ENCODE measurements at regions not wholly inside any gene's neighbourhood (a gene's known extent, or its start where the extent isn't known, plus 50 kb on each side); places are given as distances from the start of the nearest gene placed in this dataset.

- Histone ChIP-seq H3K27me3 (ENCODE audit: low read length) (no peaks in the 10 kb centered on the region), H3K4me1 (ENCODE audit: low read length) (no peaks in the 10 kb centered on the region), H4K20me1 (ENCODE audit: insufficient read depth, low read depth, low read length) (no peaks in the 10 kb centered on the region), H3K79me2 (ENCODE audit: low read length) (no peaks in the 10 kb centered on the region), H3K9me3 (ENCODE audit: low read length) (peaks cover 37% of the 10 kb centered on the region), H3K9me2 (replicated peaks; ENCODE audit: insufficient read depth, low read length) (no peaks in the 10 kb centered on the region), H3K9ac (ENCODE audit: low read length) (no peak overlapping the region), H2AFZ (ENCODE audit: low read length) (no peak overlapping the region), H3K4me2 (ENCODE audit: low read depth, low read length, poor library complexity, severe bottlenecking) (no peak overlapping the region), H3K27ac (ENCODE audit: low read length) (no peak overlapping the region), H3K36me3 (ENCODE audit: insufficient read depth, low read length) (no peaks in the 10 kb centered on the region), H3K4me3 (ENCODE audit: low read length) (no peak overlapping the region)
- DNase-seq = no peak
These were observed 736.6 kb upstream of the SEL1L start for GRCh38 chr14:82270286-82270685.

GRCh38 chr14:82298811-82299210 lies 765.2 kb upstream of the SEL1L start:
- Histone ChIP-seq H3K9ac (ENCODE audit: low read length) (no peak overlapping the region), H4K20me1 (ENCODE audit: insufficient read depth, low read depth, low read length) (no peaks in the 10 kb centered on the region), H3K36me3 (ENCODE audit: insufficient read depth, low read length) (no peaks in the 10 kb centered on the region), H3K27ac (ENCODE audit: low read length) (no peak overlapping the region), H3K79me2 (ENCODE audit: low read length) (no peaks in the 10 kb centered on the region), H3K4me3 (ENCODE audit: low read length) (no peak overlapping the region), H3K9me2 (replicated peaks; ENCODE audit: insufficient read depth, low read length) (no peaks in the 10 kb centered on the region), H3K4me2 (ENCODE audit: low read depth, low read length, poor library complexity, severe bottlenecking) (no peak overlapping the region), H2AFZ (ENCODE audit: low read length) (no peak overlapping the region), H3K4me1 (ENCODE audit: low read length) (no peaks in the 10 kb centered on the region), H3K27me3 (ENCODE audit: low read length) (no peaks in the 10 kb centered on the region), H3K9me3 (ENCODE audit: low read length) (peaks cover 71% of the 10 kb centered on the region)
- no peak for DNase-seq

- H2AFZ ChIP-seq (ENCODE audit: low read length) = no peak overlapping the region
- H3K4me2 ChIP-seq (ENCODE audit: low read depth, low read length, poor library complexity, severe bottlenecking) = no peak overlapping the region
- H4K20me1 ChIP-seq (ENCODE audit: insufficient read depth, low read depth, low read length) = no peaks in the 10 kb centered on the region
- peaks cover 56% of the 10 kb centered on the region for H3K9me3 ChIP-seq (ENCODE audit: low read length)
- H3K79me2 ChIP-seq (ENCODE audit: low read length) = no peaks in the 10 kb centered on the region
- H3K9ac ChIP-seq (ENCODE audit: low read length) = no peak overlapping the region
- H3K4me3 ChIP-seq (ENCODE audit: low read length) = no peak overlapping the region
- no peaks in the 10 kb centered on the region for H3K9me2 ChIP-seq (replicated peaks; ENCODE audit: insufficient read depth, low read length)
- no peak for DNase-seq
- H3K27ac ChIP-seq (ENCODE audit: low read length) = no peak overlapping the region
- H3K36me3 ChIP-seq (ENCODE audit: insufficient read depth, low read length) = no peaks in the 10 kb centered on the region
- no peaks in the 10 kb centered on the region for H3K27me3 ChIP-seq (ENCODE audit: low read length)
- no peaks in the 10 kb centered on the region for H3K4me1 ChIP-seq (ENCODE audit: low read length)
These were observed 775.5 kb upstream of the SEL1L start for GRCh38 chr14:82309199-82309598.

DNA sequence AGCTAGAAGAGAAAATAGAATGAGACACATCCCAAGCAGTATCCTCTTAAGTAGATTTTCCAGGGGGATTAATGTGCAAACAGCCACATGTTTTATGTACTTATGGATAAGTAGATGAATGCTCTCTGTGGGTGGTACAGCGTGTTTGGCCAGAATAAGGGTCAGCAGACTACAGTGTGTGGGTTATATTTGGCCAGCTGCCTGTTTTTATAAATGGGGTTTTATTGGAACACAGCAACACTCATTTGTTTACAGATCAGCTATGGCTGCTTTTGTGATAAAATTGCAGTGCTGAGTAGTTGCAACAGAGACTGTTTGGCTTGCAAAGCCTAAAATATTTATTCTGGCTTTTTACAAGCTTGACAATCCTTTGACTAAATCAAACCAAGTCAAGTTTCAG lies 780.2 kb upstream of the SEL1L start:
- no peak for DNase-seq
- Histone ChIP-seq H3K4me3 (ENCODE audit: low read length) (no peak overlapping the region), H3K36me3 (ENCODE audit: insufficient read depth, low read length) (no peaks in the 10 kb centered on the region), H3K4me1 (ENCODE audit: low read length) (no peaks in the 10 kb centered on the region), H3K4me2 (ENCODE audit: low read depth, low read length, poor library complexity, severe bottlenecking) (no peak overlapping the region), H3K9me3 (ENCODE audit: low read length) (peaks cover 48% of the 10 kb centered on the region), H2AFZ (ENCODE audit: low read length) (no peak overlapping the region), H3K27me3 (ENCODE audit: low read length) (no peaks in the 10 kb centered on the region), H3K79me2 (ENCODE audit: low read length) (no peaks in the 10 kb centered on the region), H3K9ac (ENCODE audit: low read length) (no peak overlapping the region), H3K9me2 (replicated peaks; ENCODE audit: insufficient read depth, low read length) (no peaks in the 10 kb centered on the region), H4K20me1 (ENCODE audit: insufficient read depth, low read depth, low read length) (no peaks in the 10 kb centered on the region), H3K27ac (ENCODE audit: low read length) (no peak overlapping the region)

DNA sequence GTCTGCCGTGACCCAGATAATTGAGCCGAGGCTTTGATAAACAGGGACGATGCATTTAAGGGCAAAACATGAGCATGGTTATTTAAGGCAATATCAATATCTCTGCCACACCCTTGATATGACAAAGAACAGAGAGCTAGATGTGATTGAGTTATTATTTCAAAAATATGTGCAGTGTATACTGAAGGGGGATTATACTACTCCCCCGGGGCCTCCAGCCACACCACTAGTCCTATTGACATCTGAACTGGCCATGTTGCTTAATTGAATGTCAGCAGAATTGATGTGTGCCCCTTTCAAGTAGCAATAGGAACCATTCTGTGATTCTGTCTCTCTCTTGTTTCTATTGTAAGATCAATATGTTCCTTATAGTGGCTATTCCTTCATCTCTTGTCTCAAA lies 794.8 kb upstream of the SEL1L start:
- Histone ChIP-seq H3K27me3 (ENCODE audit: low read length) (no peaks in the 10 kb centered on the region), H3K9ac (ENCODE audit: low read length) (no peak overlapping the region), H3K4me2 (ENCODE audit: low read depth, low read length, poor library complexity, severe bottlenecking) (no peak overlapping the region), H4K20me1 (ENCODE audit: insufficient read depth, low read depth, low read length) (no peaks in the 10 kb centered on the region), H3K36me3 (ENCODE audit: insufficient read depth, low read length) (no peaks in the 10 kb centered on the region), H3K9me3 (ENCODE audit: low read length) (peaks cover 58% of the 10 kb centered on the region), H3K4me1 (ENCODE audit: low read length) (no peaks in the 10 kb centered on the region), H3K9me2 (replicated peaks; ENCODE audit: insufficient read depth, low read length) (no peaks in the 10 kb centered on the region), H3K79me2 (ENCODE audit: low read length) (no peaks in the 10 kb centered on the region), H3K4me3 (ENCODE audit: low read length) (no peak overlapping the region), H2AFZ (ENCODE audit: low read length) (no peak overlapping the region), H3K27ac (ENCODE audit: low read length) (no peak overlapping the region)
- no peak for DNase-seq

DNA sequence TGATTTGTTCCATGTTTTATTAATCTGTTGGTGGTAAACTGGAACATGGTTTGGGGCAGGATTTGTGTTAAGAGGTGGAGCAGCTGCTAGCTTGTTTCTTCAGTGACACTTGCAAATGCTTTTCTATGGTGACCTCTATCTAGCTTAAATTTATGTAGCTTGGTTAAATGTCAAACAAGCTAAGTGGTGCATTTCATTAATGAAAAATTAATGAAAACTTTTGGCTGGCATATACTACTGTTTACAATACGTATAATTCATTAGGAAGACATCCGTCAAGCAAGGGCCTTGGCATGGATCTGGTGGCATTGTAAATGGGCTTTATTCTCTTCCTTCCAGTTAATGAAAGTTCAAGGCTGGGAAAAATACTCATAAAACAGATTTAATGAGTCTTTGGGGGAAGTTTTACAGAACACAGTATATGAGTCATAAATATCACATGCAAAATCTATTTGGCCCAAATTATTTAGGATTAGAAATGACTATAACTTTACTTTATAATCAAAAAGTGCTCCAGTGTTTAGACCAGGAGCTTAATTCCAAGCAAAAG lies 807.7 kb upstream of the SEL1L start:
- no peaks in the 10 kb centered on the region for H3K27me3 ChIP-seq (ENCODE audit: low read length)
- no peaks in the 10 kb centered on the region for H3K9me2 ChIP-seq (replicated peaks; ENCODE audit: insufficient read depth, low read length)
- no peak overlapping the region for H3K4me3 ChIP-seq (ENCODE audit: low read length)
- no peak overlapping the region for H3K4me2 ChIP-seq (ENCODE audit: low read depth, low read length, poor library complexity, severe bottlenecking)
- H4K20me1 ChIP-seq (ENCODE audit: insufficient read depth, low read depth, low read length) = no peaks in the 10 kb centered on the region
- H2AFZ ChIP-seq (ENCODE audit: low read length) = no peak overlapping the region
- no peaks in the 10 kb centered on the region for H3K4me1 ChIP-seq (ENCODE audit: low read length)
- H3K9me3 ChIP-seq (ENCODE audit: low read length) = peaks cover 61% of the 10 kb centered on the region
- no peaks in the 10 kb centered on the region for H3K79me2 ChIP-seq (ENCODE audit: low read length)
- H3K36me3 ChIP-seq (ENCODE audit: insufficient read depth, low read length) = no peaks in the 10 kb centered on the region
- H3K9ac ChIP-seq (ENCODE audit: low read length) = no peak overlapping the region
- DNase-seq = no peak
- no peak overlapping the region for H3K27ac ChIP-seq (ENCODE audit: low read length)

GRCh38 chr14:82342596-82342995 lies 808.9 kb upstream of the SEL1L start:
- no peak overlapping the region for H2AFZ ChIP-seq (ENCODE audit: low read length)
- H3K4me2 ChIP-seq (ENCODE audit: low read depth, low read length, poor library complexity, severe bottlenecking) = no peak overlapping the region
- peaks cover 62% of the 10 kb centered on the region for H3K9me3 ChIP-seq (ENCODE audit: low read length)
- H3K9ac ChIP-seq (ENCODE audit: low read length) = no peak overlapping the region
- H3K4me3 ChIP-seq (ENCODE audit: low read length) = no peak overlapping the region
- no peak for DNase-seq
- H3K27me3 ChIP-seq (ENCODE audit: low read length) = no peaks in the 10 kb centered on the region
- no peaks in the 10 kb centered on the region for H3K79me2 ChIP-seq (ENCODE audit: low read length)
- no peaks in the 10 kb centered on the region for H4K20me1 ChIP-seq (ENCODE audit: insufficient read depth, low read depth, low read length)
- H3K4me1 ChIP-seq (ENCODE audit: low read length) = no peaks in the 10 kb centered on the region
- no peaks in the 10 kb centered on the region for H3K9me2 ChIP-seq (replicated peaks; ENCODE audit: insufficient read depth, low read length)
- no peaks in the 10 kb centered on the region for H3K36me3 ChIP-seq (ENCODE audit: insufficient read depth, low read length)
- no peak overlapping the region for H3K27ac ChIP-seq (ENCODE audit: low read length)

DNA sequence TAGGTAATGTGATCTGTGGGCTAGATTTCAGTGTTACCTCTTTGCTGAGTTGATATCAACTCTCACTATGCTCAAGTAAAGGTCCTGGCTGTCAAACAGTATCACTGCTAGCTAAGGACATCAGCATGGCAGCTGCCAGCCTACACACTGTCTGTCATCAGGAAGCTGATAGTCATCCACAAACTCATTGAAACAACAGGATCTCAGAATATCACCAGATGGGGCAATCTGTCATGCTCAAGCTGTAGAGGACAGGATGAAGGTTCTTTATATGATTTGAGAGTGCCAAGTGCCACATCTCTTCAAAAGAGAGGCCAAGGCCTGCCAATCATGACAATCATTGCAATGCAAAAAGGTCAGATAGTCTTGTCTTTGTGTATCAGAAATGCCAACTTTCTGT lies 811.5 kb upstream of the SEL1L start:
- no peak overlapping the region for H3K4me3 ChIP-seq (ENCODE audit: low read length)
- no peak overlapping the region for H3K9ac ChIP-seq (ENCODE audit: low read length)
- no peak overlapping the region for H3K27ac ChIP-seq (ENCODE audit: low read length)
- no peaks in the 10 kb centered on the region for H3K4me1 ChIP-seq (ENCODE audit: low read length)
- H3K27me3 ChIP-seq (ENCODE audit: low read length) = no peaks in the 10 kb centered on the region
- H3K36me3 ChIP-seq (ENCODE audit: insufficient read depth, low read length) = no peaks in the 10 kb centered on the region
- no peaks in the 10 kb centered on the region for H4K20me1 ChIP-seq (ENCODE audit: insufficient read depth, low read depth, low read length)
- H3K9me3 ChIP-seq (ENCODE audit: low read length) = peaks cover 52% of the 10 kb centered on the region
- no peak overlapping the region for H3K4me2 ChIP-seq (ENCODE audit: low read depth, low read length, poor library complexity, severe bottlenecking)
- no peak overlapping the region for H2AFZ ChIP-seq (ENCODE audit: low read length)
- H3K9me2 ChIP-seq (replicated peaks; ENCODE audit: insufficient read depth, low read length) = no peaks in the 10 kb centered on the region
- H3K79me2 ChIP-seq (ENCODE audit: low read length) = no peaks in the 10 kb centered on the region
- no peak for DNase-seq

- no peak overlapping the region for H2AFZ ChIP-seq (ENCODE audit: low read length)
- no peaks in the 10 kb centered on the region for H3K27me3 ChIP-seq (ENCODE audit: low read length)
- H3K9me2 ChIP-seq (replicated peaks; ENCODE audit: insufficient read depth, low read length) = no peaks in the 10 kb centered on the region
These were observed 820.5 kb upstream of the SEL1L start for GRCh38 chr14:82354126-82354525.

More at GRCh38 chr14:82354126-82354525, 820.5 kb upstream of the SEL1L start:
- no peaks in the 10 kb centered on the region for H3K36me3 ChIP-seq (ENCODE audit: insufficient read depth, low read length)
- H3K4me1 ChIP-seq (ENCODE audit: low read length) = no peaks in the 10 kb centered on the region
- H3K27ac ChIP-seq (ENCODE audit: low read length) = no peak overlapping the region
- peaks cover 38% of the 10 kb centered on the region for H3K9me3 ChIP-seq (ENCODE audit: low read length)
- H3K79me2 ChIP-seq (ENCODE audit: low read length) = no peaks in the 10 kb centered on the region
- DNase-seq = no peak
- no peak overlapping the region for H3K4me3 ChIP-seq (ENCODE audit: low read length)
- H4K20me1 ChIP-seq (ENCODE audit: insufficient read depth, low read depth, low read length) = no peaks in the 10 kb centered on the region
- no peak overlapping the region for H3K4me2 ChIP-seq (ENCODE audit: low read depth, low read length, poor library complexity, severe bottlenecking)
- no peak overlapping the region for H3K9ac ChIP-seq (ENCODE audit: low read length)
